Effector CD8-positive, alpha-beta T cell (primary cell): ENCODE measurements at regions not wholly inside any gene's neighbourhood (a gene's known extent, or its start where the extent isn't known, plus 50 kb on each side); places are given as distances from the start of the nearest gene placed in this dataset.

ENCODE experiments used
- DNase-seq: peaks from one replicate; lab custom pipeline; 2025; lab: John Stamatoyannopoulos, UW

- no peak for DNase-seq
These were observed 714.4 kb upstream of the MARCKS start for GRCh38 chr6:113142671-113143174.

- no peak for DNase-seq
These were observed 713.9 kb upstream of the MARCKS start for GRCh38 chr6:113143206-113143605.

GRCh38 chr6:113144117-113144516 is 713.0 kb upstream of the MARCKS start:
- no peak for DNase-seq

- DNase-seq: no peak
These were observed 710.3 kb upstream of the MARCKS start for GRCh38 chr6:113146878-113147277.

- DNase-seq: no peak
These were observed 709.6 kb upstream of the MARCKS start for GRCh38 chr6:113147544-113147943.

GRCh38 chr6:113148566-113148965 is 708.6 kb upstream of the MARCKS start:
- DNase-seq: no peak

- no peak for DNase-seq
These were observed 707.6 kb upstream of the MARCKS start for GRCh38 chr6:113149511-113149910.

GRCh38 chr6:113160306-113161017 is 696.7 kb upstream of the MARCKS start:
- no peak for DNase-seq

- DNase-seq: no peak
These were observed 696.2 kb upstream of the MARCKS start for GRCh38 chr6:113161018-113161315.

GRCh38 chr6:113162739-113163138 is 694.4 kb upstream of the MARCKS start:
- no peak for DNase-seq

GRCh38 chr6:113168057-113168456 is 689.1 kb upstream of the MARCKS start:
- DNase-seq: no peak

- DNase-seq: no peak
These were observed 687.7 kb upstream of the MARCKS start for GRCh38 chr6:113169484-113169883.

GRCh38 chr6:113170454-113170853 is 686.7 kb upstream of the MARCKS start:
- no peak for DNase-seq

- no peak for DNase-seq
These were observed 685.3 kb upstream of the MARCKS start for GRCh38 chr6:113171882-113172281.

- DNase-seq: no peak
These were observed 684.6 kb upstream of the MARCKS start for GRCh38 chr6:113172531-113172966.

- DNase-seq: no peak
These were observed 678.8 kb upstream of the MARCKS start for GRCh38 chr6:113178349-113178748.

GRCh38 chr6:113181164-113181563 is 676.0 kb upstream of the MARCKS start:
- DNase-seq: no peak

- no peak for DNase-seq
These were observed 674.6 kb upstream of the MARCKS start for GRCh38 chr6:113182370-113183141.

GRCh38 chr6:113184291-113184690 is 672.9 kb upstream of the MARCKS start:
- no peak for DNase-seq

GRCh38 chr6:113184736-113185135 is 672.4 kb upstream of the MARCKS start:
- DNase-seq: no peak

- DNase-seq: no peak
These were observed 671.8 kb upstream of the MARCKS start for GRCh38 chr6:113185299-113185698.

- DNase-seq: no peak
These were observed 669.5 kb upstream of the MARCKS start for GRCh38 chr6:113187661-113188060.

GRCh38 chr6:113188962-113189361 is 668.2 kb upstream of the MARCKS start:
- no peak for DNase-seq
